Upper lobe of left lung (tissue), 6 donors: ENCODE measurements at regions not wholly inside any gene's neighbourhood (a gene's known extent, or its start where the extent isn't known, plus 50 kb on each side); places are given as distances from the start of the nearest gene placed in this dataset.

Source experiments
- ATAC-seq, 2 donors: fragments of 200-7000 bp; cut with Tn5 transposase; one replicate each; pipeline ENCODE4 v1.9.1; 2022; ENCODE audit warnings: mild to moderate bottlenecking in 2 of 2, moderate library complexity in 2 of 2; ENCODE audit not compliant: low FRiP score in 2 of 2
- DNase-seq, 2 donors: peaks; one replicate each; pipeline ENCODE4 v3.0.0-alpha.2; 2019 to 2020
- H3K27ac ChIP-seq, 4 donors: fragments of 200-600 bp; sonication (generic); one replicate each; pipeline ENCODE4 v1.5.1; 2016 to 2019
- H3K27me3 ChIP-seq, 4 donors: fragments of 200-600 bp; sonication (generic); one replicate each; pipeline ENCODE4 v1.5.1; 2017 to 2019
- H3K36me3 ChIP-seq, 4 donors: fragments of 200-600 bp; sonication (generic); one replicate each; pipeline ENCODE4 v1.5.1; 2016 to 2019
- H3K4me1 ChIP-seq, 4 donors: fragments of 200-600 bp; sonication (generic); one replicate each; pipeline ENCODE4 v1.5.1; 2018 to 2019
- H3K4me3 ChIP-seq, 4 donors: fragments of 200-600 bp; sonication (generic); one replicate each; pipeline ENCODE4 v1.5.1; 2017 to 2019; ENCODE audit warnings: mild to moderate bottlenecking in 2 of 4, moderate library complexity in 1 of 4
- H3K9me3 ChIP-seq, 4 donors: fragments of 200-600 bp; sonication (generic); one replicate each; pipeline ENCODE4 v1.5.1; 2018 to 2019
- CTCF ChIP-seq, 6 experiments: fragments of 450-650 bp in 4 of 6; fragments of 200-600 bp in 2 of 6; sonication (generic) in 2 of 6; IDR thresholded peaks; one replicate each; pipeline ENCODE4 v1.5.1; 2016 to 2019; ENCODE audit warnings: antibody characterized with exemption in 6 of 6
- EP300 ChIP-seq, 4 donors: sonication (generic); formaldehyde crosslinking; IDR thresholded peaks; one replicate each; pipeline ENCODE4 v1.5.1; 2017; ENCODE audit warnings: antibody characterized with exemption in 4 of 4, control low read depth in 2 of 4
- POLR2A ChIP-seq, 4 donors: fragments of 450-650 bp; IDR thresholded peaks; one replicate each; pipeline ENCODE4 v1.5.1; 2016 to 2017; ENCODE audit warnings: antibody characterized with exemption in 4 of 4, mild to moderate bottlenecking in 2 of 4
- POLR2AphosphoS5 ChIP-seq, 2 donors: sonication (generic); formaldehyde crosslinking; IDR thresholded peaks; one replicate each; pipeline ENCODE4 v1.5.1; 2017; ENCODE audit warnings: antibody characterized with exemption in 2 of 2
- WGBS, 2 donors: methylation state at CpG; one replicate each; pipeline ENCODE4 v1.1.5; 2017 to 2018; 5-methylcytosine and 5-hydroxymethylcytosine counted together
- donor health status: DM: no; HTN: no; CAD: no; lungs with moderate emphysema.
- donor health status: DM: no; HTN: yes; CAD: no; lungs with severe emphysema.

GRCh38 chr21:41598561-41599431, 90.8 kb upstream of the TMPRSS2 start:
- TF ChIP-seq POLR2A (IDR thresholded peaks at IDR 0.05), result no peak
- TF ChIP-seq EP300 (IDR thresholded peaks at IDR 0.05), result peak in 2 of 4 donors; percentile 31 to 94
- peak; percentile 67 to 79 for TF ChIP-seq POLR2AphosphoS5 (IDR thresholded peaks at IDR 0.05)
- WGBS, 2 donors, result 52% methylated on average over 14 to 21 of the region's 21 CpGs
- no peaks in the 10 kb centered on the region for H3K27me3 ChIP-seq
- no peak overlapping the region for H3K4me3 ChIP-seq
- DNase-seq (peak in 1 of 2 donors; percentile 85), ATAC-seq (peak; percentile 40 to 79)
- peaks cover 5 to 39% (median 13%) of the 10 kb centered on the region in 4 donors for H3K4me1 ChIP-seq
- peak overlapping the region; percentile 34 to 73 (median 69) for H3K27ac ChIP-seq
- H3K36me3 ChIP-seq, result no peaks in the 10 kb centered on the region
- no peaks in the 10 kb centered on the region for H3K9me3 ChIP-seq

- ATAC-seq, result no peak
- H3K4me1 ChIP-seq, result peaks cover 5 to 42% (median 13%) of the 10 kb centered on the region in 4 donors
Observed at GRCh38 chr21:41597811-41598231, 89.9 kb upstream of the TMPRSS2 start.

GRCh38 chr21:41597227-41597626, 89.3 kb upstream of the TMPRSS2 start:
- Histone ChIP-seq H3K4me3 (no peak overlapping the region), H3K4me1 (peaks cover 5 to 44% (median 13%) of the 10 kb centered on the region in 4 donors), H3K9me3 (no peaks in the 10 kb centered on the region), H3K36me3 (no peaks in the 10 kb centered on the region), H3K27ac (no peak overlapping the region), H3K27me3 (no peaks in the 10 kb centered on the region)
- DNase-seq, result no peak
- WGBS, 2 donors, result 83 to 100% methylated on average over 1 of the region's 1 CpG
- ATAC-seq, result no peak
- no peak for TF ChIP-seq POLR2AphosphoS5 (IDR thresholded peaks at IDR 0.05)
- no peak for TF ChIP-seq CTCF (IDR thresholded peaks at IDR 0.05)
- TF ChIP-seq EP300 (IDR thresholded peaks at IDR 0.05), result no peak
- TF ChIP-seq POLR2A (IDR thresholded peaks at IDR 0.05), result no peak

More at GRCh38 chr21:41597811-41598231, 89.9 kb upstream of the TMPRSS2 start:
- H3K36me3 ChIP-seq, result no peaks in the 10 kb centered on the region
- H3K4me3 ChIP-seq, result no peak overlapping the region
- no peak for TF ChIP-seq CTCF (IDR thresholded peaks at IDR 0.05)
- no peak for TF ChIP-seq POLR2AphosphoS5 (IDR thresholded peaks at IDR 0.05)
- TF ChIP-seq EP300 (IDR thresholded peaks at IDR 0.05), result no peak
- TF ChIP-seq POLR2A (IDR thresholded peaks at IDR 0.05), result no peak
- no peak for DNase-seq
- no peak overlapping the region for H3K27ac ChIP-seq
- H3K27me3 ChIP-seq, result no peaks in the 10 kb centered on the region
- H3K9me3 ChIP-seq, result no peaks in the 10 kb centered on the region
- WGBS, 2 donors, result 85 to 100% methylated on average over 1 to 9 of the region's 9 CpGs

- Histone ChIP-seq H3K9me3 (no peaks in the 10 kb centered on the region), H3K36me3 (no peaks in the 10 kb centered on the region), H3K4me1 (peaks cover 4 to 36% (median 7%) of the 10 kb centered on the region in 4 donors), H3K4me3 (no peak overlapping the region), H3K27ac (peak overlapping the region in 1 of 4 donors; percentile 30), H3K27me3 (no peaks in the 10 kb centered on the region)
- WGBS, 2 donors, result 84 to 87% methylated on average over 11 to 14 of the region's 14 CpGs
- TF ChIP-seq POLR2A (IDR thresholded peaks at IDR 0.05) (no peak), CTCF (IDR thresholded peaks at IDR 0.05) (no peak), EP300 (IDR thresholded peaks at IDR 0.05) (no peak), POLR2AphosphoS5 (IDR thresholded peaks at IDR 0.05) (no peak)
- DNase-seq (no peak), ATAC-seq (no peak)
Observed at GRCh38 chr21:41596241-41596925, 88.4 kb upstream of the TMPRSS2 start.

- WGBS, 2 donors, result 50 to 51% methylated on average over 5 of the region's 5 CpGs
- Histone ChIP-seq H3K4me1 (peaks cover 0 to 24% (median 1%) of the 10 kb centered on the region in 4 donors), H3K27me3 (no peaks in the 10 kb centered on the region), H3K4me3 (no peak overlapping the region), H3K27ac (peak overlapping the region; percentile 62 to 74 (median 74)), H3K9me3 (no peaks in the 10 kb centered on the region), H3K36me3 (no peaks in the 10 kb centered on the region)
- DNase-seq, result no peak
- TF ChIP-seq POLR2AphosphoS5 (IDR thresholded peaks at IDR 0.05) (no peak), POLR2A (IDR thresholded peaks at IDR 0.05) (no peak), EP300 (IDR thresholded peaks at IDR 0.05) (no peak), CTCF (IDR thresholded peaks at IDR 0.05) (no peak)
- ATAC-seq, result no peak
Observed at GRCh38 chr21:41594268-41594667, 86.3 kb upstream of the TMPRSS2 start.
